Astrocyte (in vitro differentiated cells and primary cell): ENCODE measurements at regions not wholly inside any gene's neighbourhood (a gene's known extent, or its start where the extent isn't known, plus 50 kb on each side); places are given as distances from the start of the nearest gene placed in this dataset.

Source experiments
- DNase-seq: peaks from one replicate; pipeline ENCODE4 v3.0.0-alpha.2; 2010; ENCODE audit warnings: low read depth
- FAIRE-seq: peaks from 2 replicates; lab custom pipeline; 2011; peaks lifted over from hg19 to GRCh38; lab: Jason Lieb, UNC
- H2AFZ ChIP-seq: 2 replicates; pipeline ENCODE4 v1.6.0; 2012; ENCODE audit warnings: low read depth, low read length, inconsistent platforms
- H3K27ac ChIP-seq: 2 replicates; pipeline ENCODE4 v1.5.1; 2011; ENCODE audit warnings: low read depth, low read length, inconsistent platforms
- H3K27me3 ChIP-seq: 2 replicates; pipeline ENCODE4 v1.6.0; 2011; ENCODE audit warnings: low read length, inconsistent platforms; ENCODE audit not compliant: insufficient read depth
- H3K36me3 ChIP-seq: 2 replicates; pipeline ENCODE4 v1.5.1; 2011; ENCODE audit warnings: low read length, inconsistent platforms; ENCODE audit not compliant: insufficient read depth
- H3K4me1 ChIP-seq: 2 replicates; pipeline ENCODE4 v1.5.1; 2011; ENCODE audit warnings: low read length, inconsistent platforms; ENCODE audit not compliant: insufficient read depth
- H3K4me2 ChIP-seq: 2 replicates; pipeline ENCODE4 v1.6.0; 2012; ENCODE audit warnings: low read length, inconsistent platforms
- H3K4me3 ChIP-seq: 2 replicates; pipeline ENCODE4 v1.5.1; 2011; ENCODE audit warnings: low read depth, mild to moderate bottlenecking, low read length, inconsistent platforms; ENCODE audit not compliant: insufficient read depth
- H3K79me2 ChIP-seq: 2 replicates; pipeline ENCODE4 v1.6.0; 2012; ENCODE audit warnings: mild to moderate bottlenecking, low read length, inconsistent platforms; ENCODE audit not compliant: insufficient read depth
- H3K9ac ChIP-seq: 2 replicates; pipeline ENCODE4 v1.6.0; 2012; ENCODE audit warnings: mild to moderate bottlenecking, low read length, inconsistent platforms
- H3K9me3 ChIP-seq: 2 replicates; pipeline ENCODE4 v1.5.1; 2012; ENCODE audit warnings: low read depth, mild to moderate bottlenecking, low read length, inconsistent platforms; ENCODE audit not compliant: insufficient read depth
- H4K20me1 ChIP-seq: 2 replicates; pipeline ENCODE4 v1.6.0; 2012; ENCODE audit warnings: low read length, inconsistent platforms; ENCODE audit not compliant: insufficient read depth
- H3K27ac Mint-ChIP-seq: one replicate; pipeline ENCODE4 v1.8.0; 2021; ENCODE audit warnings: mild to moderate bottlenecking, mixed read lengths; ENCODE audit not compliant: unreplicated experiment
- H3K27me3 Mint-ChIP-seq: one replicate; pipeline ENCODE4 v1.8.0; 2021; ENCODE audit warnings: low read depth, mixed read lengths; ENCODE audit not compliant: unreplicated experiment
- H3K36me3 Mint-ChIP-seq: one replicate; pipeline ENCODE4 v1.8.0; 2021; ENCODE audit warnings: low read depth, mixed read lengths; ENCODE audit not compliant: unreplicated experiment
- H3K4me1 Mint-ChIP-seq: one replicate; pipeline ENCODE4 v1.8.0; 2021; ENCODE audit warnings: low read depth, mixed read lengths; ENCODE audit not compliant: unreplicated experiment
- H3K4me3 Mint-ChIP-seq: one replicate; pipeline ENCODE4 v1.8.0; 2021; ENCODE audit warnings: mild to moderate bottlenecking, moderate library complexity, mixed read lengths; ENCODE audit not compliant: unreplicated experiment
- H3K9me3 Mint-ChIP-seq: one replicate; pipeline ENCODE4 v1.8.0; 2021; ENCODE audit warnings: mild to moderate bottlenecking, mixed read lengths; ENCODE audit not compliant: unreplicated experiment
- EZH2 ChIP-seq: IDR thresholded peaks from 2 replicates; pipeline ENCODE4 v1.6.1; 2012; ENCODE audit warnings: mild to moderate bottlenecking, low read length, inconsistent platforms; ENCODE audit not compliant: insufficient read depth
- TF ChIP-seq, protein P1 (sequence below): IDR thresholded peaks from 2 replicates; pipeline ENCODE4 v1.5.1; 2011; ENCODE audit warnings: low read depth, mild to moderate bottlenecking, inconsistent platforms, low read length, moderate library complexity; ENCODE audit not compliant: insufficient read depth

DNA sequence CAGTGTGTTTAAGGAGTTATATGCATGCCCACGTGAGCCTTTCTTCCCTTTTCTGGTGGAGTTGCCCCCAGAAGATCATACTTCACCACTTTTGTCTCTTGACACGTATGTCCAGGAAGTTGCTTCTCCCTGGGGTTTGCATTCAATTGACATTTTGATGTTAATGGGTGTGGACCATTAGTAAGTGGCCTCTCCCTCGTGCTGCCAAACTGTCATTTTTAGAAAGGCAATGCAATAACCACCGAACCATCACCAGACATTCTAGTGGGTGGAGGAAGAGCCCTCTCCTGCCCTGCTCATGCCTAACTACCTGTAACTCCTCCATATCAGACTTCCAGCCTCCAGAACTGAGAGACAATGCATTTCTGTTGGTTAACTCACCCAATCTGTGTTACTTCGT, 290.8 kb downstream of the ATPSCKMT start:
- H3K27me3 Mint-ChIP-seq = peaks cover 5% of the 10 kb centered on the region

DNA sequence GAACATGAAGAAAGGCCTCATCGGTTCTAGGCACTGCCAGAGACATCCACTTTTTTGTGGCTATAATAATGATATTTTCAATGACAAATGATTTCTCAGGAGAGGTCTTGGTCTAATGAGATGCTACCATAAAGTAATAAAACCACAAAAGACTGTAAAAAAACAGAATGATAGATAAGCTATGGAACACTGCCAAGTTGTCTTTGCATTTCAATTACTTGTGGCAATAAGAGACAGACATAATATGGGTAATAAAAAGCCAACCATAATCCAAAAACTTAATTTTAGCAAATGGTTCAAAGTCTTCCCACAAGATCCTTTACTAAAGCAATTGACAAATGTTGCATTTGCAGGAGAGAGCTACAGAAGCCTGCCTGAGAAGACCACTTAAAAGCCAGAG, 292.5 kb downstream of the ATPSCKMT start:
- no peak overlapping the region for H3K9ac ChIP-seq
- no peak overlapping the region for H2AFZ ChIP-seq
- H3K9me3 ChIP-seq = no peaks in the 10 kb centered on the region
- H3K79me2 ChIP-seq = no peaks in the 10 kb centered on the region
- no peak overlapping the region for H3K4me2 ChIP-seq
- no peak overlapping the region for H3K4me3 ChIP-seq
- H3K27me3 ChIP-seq = no peaks in the 10 kb centered on the region
- H4K20me1 ChIP-seq = no peaks in the 10 kb centered on the region
- DNase-seq (no peak), FAIRE-seq (no peak)
- H3K36me3 Mint-ChIP-seq = no peaks in the 10 kb centered on the region
- H3K27me3 Mint-ChIP-seq = peaks cover 7% of the 10 kb centered on the region
- no peak for TF ChIP-seq EZH2
- TF ChIP-seq, protein P1, sequence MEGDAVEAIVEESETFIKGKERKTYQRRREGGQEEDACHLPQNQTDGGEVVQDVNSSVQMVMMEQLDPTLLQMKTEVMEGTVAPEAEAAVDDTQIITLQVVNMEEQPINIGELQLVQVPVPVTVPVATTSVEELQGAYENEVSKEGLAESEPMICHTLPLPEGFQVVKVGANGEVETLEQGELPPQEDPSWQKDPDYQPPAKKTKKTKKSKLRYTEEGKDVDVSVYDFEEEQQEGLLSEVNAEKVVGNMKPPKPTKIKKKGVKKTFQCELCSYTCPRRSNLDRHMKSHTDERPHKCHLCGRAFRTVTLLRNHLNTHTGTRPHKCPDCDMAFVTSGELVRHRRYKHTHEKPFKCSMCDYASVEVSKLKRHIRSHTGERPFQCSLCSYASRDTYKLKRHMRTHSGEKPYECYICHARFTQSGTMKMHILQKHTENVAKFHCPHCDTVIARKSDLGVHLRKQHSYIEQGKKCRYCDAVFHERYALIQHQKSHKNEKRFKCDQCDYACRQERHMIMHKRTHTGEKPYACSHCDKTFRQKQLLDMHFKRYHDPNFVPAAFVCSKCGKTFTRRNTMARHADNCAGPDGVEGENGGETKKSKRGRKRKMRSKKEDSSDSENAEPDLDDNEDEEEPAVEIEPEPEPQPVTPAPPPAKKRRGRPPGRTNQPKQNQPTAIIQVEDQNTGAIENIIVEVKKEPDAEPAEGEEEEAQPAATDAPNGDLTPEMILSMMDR = no peak
- no peak overlapping the region for H3K27ac ChIP-seq
- no peaks in the 10 kb centered on the region for H3K36me3 ChIP-seq
- no peaks in the 10 kb centered on the region for H3K4me1 ChIP-seq
- no peak overlapping the region for H3K4me3 Mint-ChIP-seq
- H3K9me3 Mint-ChIP-seq = peaks cover 3% of the 10 kb centered on the region
- no peak overlapping the region for H3K27ac Mint-ChIP-seq
- no peaks in the 10 kb centered on the region for H3K4me1 Mint-ChIP-seq

More for the DNA sequence above, 290.8 kb downstream of the ATPSCKMT start:
- no peak for DNase-seq
- no peaks in the 10 kb centered on the region for H3K79me2 ChIP-seq
- H3K9ac ChIP-seq = no peak overlapping the region
- no peaks in the 10 kb centered on the region for H4K20me1 ChIP-seq
- no peak overlapping the region for H3K27ac ChIP-seq
- Mint-ChIP-seq H3K36me3 (no peaks in the 10 kb centered on the region), H3K27ac (no peak overlapping the region), H3K9me3 (peaks cover 3% of the 10 kb centered on the region), H3K4me3 (no peak overlapping the region), H3K4me1 (no peaks in the 10 kb centered on the region)
- FAIRE-seq = no peak
- H3K4me1 ChIP-seq = no peaks in the 10 kb centered on the region
- TF ChIP-seq, protein P1 = no peak
- TF ChIP-seq EZH2 = no peak
- H3K4me3 ChIP-seq = no peak overlapping the region
- H3K9me3 ChIP-seq = no peaks in the 10 kb centered on the region
- no peak overlapping the region for H2AFZ ChIP-seq
- no peaks in the 10 kb centered on the region for H3K36me3 ChIP-seq
- H3K4me2 ChIP-seq = no peak overlapping the region
- H3K27me3 ChIP-seq = no peaks in the 10 kb centered on the region

DNA sequence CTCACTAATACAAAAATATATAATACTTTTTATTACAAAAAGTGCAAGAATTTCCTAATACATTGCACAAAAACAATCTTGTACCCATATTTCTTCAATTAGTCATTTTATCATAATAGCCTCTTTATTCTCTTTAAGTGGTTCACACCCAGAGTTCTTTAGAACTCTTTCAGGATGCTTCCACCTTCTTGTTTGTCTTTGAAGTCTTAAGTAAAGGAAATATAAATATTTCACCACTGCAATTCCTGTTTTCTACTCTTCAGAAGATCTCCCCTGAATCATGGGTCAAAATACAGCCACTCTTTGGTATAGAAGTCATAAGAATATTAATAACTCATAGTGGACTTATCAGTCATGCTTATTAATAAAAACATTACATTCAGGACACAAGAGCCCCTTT, 293.0 kb downstream of the ATPSCKMT start:
- no peaks in the 10 kb centered on the region for H3K36me3 ChIP-seq
- no peak overlapping the region for H3K4me3 ChIP-seq
- H3K27ac Mint-ChIP-seq = no peak overlapping the region
- H3K27me3 Mint-ChIP-seq = peaks cover 7% of the 10 kb centered on the region
- no peak overlapping the region for H2AFZ ChIP-seq
- no peaks in the 10 kb centered on the region for H3K79me2 ChIP-seq
- H3K4me1 ChIP-seq = no peaks in the 10 kb centered on the region
- no peak overlapping the region for H3K4me2 ChIP-seq
- no peaks in the 10 kb centered on the region for H4K20me1 ChIP-seq
- H3K27me3 ChIP-seq = no peaks in the 10 kb centered on the region
- H3K9ac ChIP-seq = no peak overlapping the region
- peaks cover 3% of the 10 kb centered on the region for H3K9me3 Mint-ChIP-seq
- no peaks in the 10 kb centered on the region for H3K36me3 Mint-ChIP-seq
- no peak overlapping the region for H3K4me3 Mint-ChIP-seq
- H3K27ac ChIP-seq = no peak overlapping the region
- FAIRE-seq (no peak), DNase-seq (no peak)
- TF ChIP-seq, protein P1 = no peak
- no peak for TF ChIP-seq EZH2
- H3K9me3 ChIP-seq = no peaks in the 10 kb centered on the region
- no peaks in the 10 kb centered on the region for H3K4me1 Mint-ChIP-seq
